ENCODE measurements at regions not wholly inside any gene's neighbourhood (a gene's known extent, or its start where the extent isn't known, plus 50 kb on each side); places are given as distances from the start of the nearest gene placed in this dataset.
"Not testable (repeated sequence)": the region's sequence is repeated elsewhere in the genome, so short reads cannot be mapped to it uniquely, and the experiment has no call there.

DNA sequence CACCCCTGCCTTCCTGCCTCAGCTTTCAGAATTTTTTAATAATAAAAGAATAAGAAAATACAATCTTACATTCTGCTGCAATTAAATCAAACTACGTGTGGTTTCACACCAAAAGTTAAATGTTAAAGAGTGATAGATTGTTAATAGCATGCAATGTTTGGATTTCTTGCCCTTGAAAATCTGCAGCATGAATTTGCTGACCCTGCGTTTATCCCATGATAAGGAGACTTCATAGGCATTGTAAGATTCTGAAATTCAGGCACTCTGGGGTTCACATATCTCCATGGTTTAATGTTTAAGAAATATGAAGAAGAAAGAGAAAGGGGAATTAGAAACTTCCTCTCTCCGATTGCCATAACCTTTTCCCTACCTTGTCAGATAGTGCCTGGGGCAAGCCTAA is 1616.2 kb upstream of the B3GALT2 start:
- Histone ChIP-seq H3K9me3 (ENCODE audit: low read length) (no peaks in the 10 kb centered on the region), H3K4me1 (ENCODE audit: insufficient read depth, low read length) (no peaks in the 10 kb centered on the region)

DNA sequence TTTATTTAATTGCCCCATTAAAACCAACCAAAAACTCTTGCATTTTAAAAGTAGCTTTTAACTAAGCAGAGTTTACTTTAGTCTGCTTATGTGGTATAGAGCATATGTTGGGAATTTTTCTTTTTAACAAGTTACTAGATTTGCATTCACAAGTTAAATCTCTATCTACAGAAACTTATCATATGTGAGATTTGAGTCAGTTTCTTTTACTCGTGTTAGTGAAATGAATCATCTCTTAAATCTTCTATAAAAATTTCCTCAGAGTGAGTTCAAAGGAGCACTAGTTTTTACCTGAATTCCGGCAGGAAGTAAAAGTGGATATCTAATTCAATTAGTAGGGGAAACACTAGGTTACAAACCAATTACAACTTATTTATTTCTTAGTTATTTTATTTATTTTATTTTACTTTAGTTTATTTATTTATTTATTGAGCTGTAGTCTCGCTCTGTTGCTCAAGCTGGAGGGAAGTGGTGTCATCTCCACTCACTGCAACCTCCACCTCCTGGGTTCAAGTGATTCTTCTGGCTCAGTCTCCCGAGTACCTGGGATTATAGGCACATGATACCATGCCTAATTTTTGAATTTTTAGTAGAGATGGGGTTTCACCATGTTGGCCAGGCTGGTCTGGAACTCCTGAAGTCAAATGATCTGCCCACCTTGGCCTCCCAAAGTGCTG is 1609.6 kb upstream of the B3GALT2 start:
- no peak overlapping the region for H3K4me3 ChIP-seq (ENCODE audit: low read depth in 1 of 2, low read length in 2 of 2)
- no peaks in the 10 kb centered on the region for H3K4me1 ChIP-seq (ENCODE audit: insufficient read depth, low read length)
- no peaks in the 10 kb centered on the region for H3K9me3 ChIP-seq (ENCODE audit: low read length)
- no peak overlapping the region for H3K27ac ChIP-seq (ENCODE audit: low read depth, low read length)
- no peaks in the 10 kb centered on the region for H3K27me3 ChIP-seq (ENCODE audit: control insufficient read depth in 1 of 2, insufficient read depth in 2 of 2, low read length in 2 of 2)
- no peaks in the 10 kb centered on the region for H3K36me3 ChIP-seq (ENCODE audit: insufficient read depth, low read length)
- H3K9ac ChIP-seq (ENCODE audit: low read length), result no peak overlapping the region

More for the DNA sequence above, 1616.2 kb upstream of the B3GALT2 start:
- Histone ChIP-seq H3K36me3 (ENCODE audit: insufficient read depth, low read length) (no peaks in the 10 kb centered on the region), H3K4me3 (ENCODE audit: low read depth in 1 of 2, low read length in 2 of 2) (no peak overlapping the region), H3K27me3 (ENCODE audit: control insufficient read depth in 1 of 2, insufficient read depth in 2 of 2, low read length in 2 of 2) (no peaks in the 10 kb centered on the region), H3K27ac (ENCODE audit: low read depth, low read length) (no peak overlapping the region), H3K9ac (ENCODE audit: low read length) (no peak overlapping the region)

DNA sequence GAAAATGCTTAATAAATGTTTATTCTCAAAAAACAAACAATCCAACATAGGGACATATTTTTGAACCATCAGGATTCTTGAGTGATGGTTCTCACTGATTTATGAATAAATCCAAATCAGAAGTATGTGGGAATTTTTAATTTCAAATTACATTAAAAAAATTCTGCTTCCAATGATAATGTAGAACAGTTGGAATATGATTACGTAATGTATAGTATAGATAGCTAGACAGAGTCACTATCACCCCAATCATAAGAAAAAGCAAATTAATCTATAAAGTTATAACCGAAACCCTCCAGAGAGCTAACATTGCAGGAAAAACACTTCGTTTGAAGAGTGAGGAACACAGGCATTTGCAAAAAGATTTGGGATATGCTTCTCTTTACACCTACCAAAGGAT is 1600.6 kb upstream of the B3GALT2 start:
- Histone ChIP-seq H3K27me3 (ENCODE audit: control insufficient read depth in 1 of 2, insufficient read depth in 2 of 2, low read length in 2 of 2) (no peaks in the 10 kb centered on the region), H3K36me3 (ENCODE audit: insufficient read depth, low read length) (no peaks in the 10 kb centered on the region), H3K9me3 (ENCODE audit: low read length) (no peaks in the 10 kb centered on the region), H3K4me1 (ENCODE audit: insufficient read depth, low read length) (no peaks in the 10 kb centered on the region), H3K27ac (ENCODE audit: low read depth, low read length) (no peak overlapping the region), H3K4me3 (ENCODE audit: low read depth in 1 of 2, low read length in 2 of 2) (no peak overlapping the region), H3K9ac (ENCODE audit: low read length) (no peak overlapping the region)

DNA sequence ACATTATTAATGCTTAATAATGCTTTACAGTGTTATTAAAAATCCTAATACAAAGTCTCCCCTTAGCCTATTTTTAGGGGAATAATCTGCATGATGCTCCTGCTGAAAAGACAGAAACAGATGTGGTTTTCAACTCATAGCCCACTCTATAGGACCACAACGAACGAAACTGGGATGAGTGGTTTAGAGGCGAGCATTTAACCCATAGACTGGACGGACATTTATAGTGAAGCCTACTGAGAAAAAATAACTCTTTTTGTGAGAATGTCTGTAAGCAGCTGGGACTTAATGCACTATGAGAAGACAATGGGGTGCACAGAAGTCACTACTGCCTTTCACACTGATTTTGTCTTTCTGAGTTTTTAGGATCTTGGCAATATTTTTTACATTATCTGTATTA is 1599.6 kb upstream of the B3GALT2 start:
- Histone ChIP-seq H3K9me3 (ENCODE audit: low read length) (no peaks in the 10 kb centered on the region), H3K27me3 (ENCODE audit: control insufficient read depth in 1 of 2, insufficient read depth in 2 of 2, low read length in 2 of 2) (no peaks in the 10 kb centered on the region), H3K4me1 (ENCODE audit: insufficient read depth, low read length) (no peaks in the 10 kb centered on the region), H3K36me3 (ENCODE audit: insufficient read depth, low read length) (no peaks in the 10 kb centered on the region), H3K4me3 (ENCODE audit: low read depth in 1 of 2, low read length in 2 of 2) (no peak overlapping the region), H3K27ac (ENCODE audit: low read depth, low read length) (no peak overlapping the region), H3K9ac (ENCODE audit: low read length) (no peak overlapping the region)

DNA sequence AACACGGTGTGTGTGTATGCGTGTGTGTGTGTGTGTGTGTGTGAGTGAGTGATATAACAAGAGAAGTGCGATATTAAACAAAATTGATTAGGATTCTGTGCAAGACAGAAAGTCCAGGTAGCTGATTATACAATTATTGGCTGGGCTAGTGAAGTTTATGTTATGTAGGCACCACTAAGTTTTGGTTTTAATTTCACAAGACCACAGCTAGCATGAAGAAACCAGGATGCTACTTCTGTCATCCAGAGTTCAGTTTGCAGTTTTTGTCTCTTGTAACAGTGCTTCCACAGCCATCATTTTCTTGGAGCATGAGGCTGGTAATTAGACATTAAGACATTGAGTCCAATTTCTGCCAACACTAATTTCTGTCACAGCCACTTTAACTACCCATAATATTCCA is 1590.2 kb upstream of the B3GALT2 start:
- Histone ChIP-seq H3K27me3 (ENCODE audit: control insufficient read depth in 1 of 2, insufficient read depth in 2 of 2, low read length in 2 of 2) (no peaks in the 10 kb centered on the region), H3K9me3 (ENCODE audit: low read length) (no peaks in the 10 kb centered on the region), H3K4me3 (ENCODE audit: low read depth in 1 of 2, low read length in 2 of 2) (no peak overlapping the region), H3K27ac (ENCODE audit: low read depth, low read length) (no peak overlapping the region), H3K36me3 (ENCODE audit: insufficient read depth, low read length) (no peaks in the 10 kb centered on the region), H3K4me1 (ENCODE audit: insufficient read depth, low read length) (no peaks in the 10 kb centered on the region), H3K9ac (ENCODE audit: low read length) (no peak overlapping the region)

DNA sequence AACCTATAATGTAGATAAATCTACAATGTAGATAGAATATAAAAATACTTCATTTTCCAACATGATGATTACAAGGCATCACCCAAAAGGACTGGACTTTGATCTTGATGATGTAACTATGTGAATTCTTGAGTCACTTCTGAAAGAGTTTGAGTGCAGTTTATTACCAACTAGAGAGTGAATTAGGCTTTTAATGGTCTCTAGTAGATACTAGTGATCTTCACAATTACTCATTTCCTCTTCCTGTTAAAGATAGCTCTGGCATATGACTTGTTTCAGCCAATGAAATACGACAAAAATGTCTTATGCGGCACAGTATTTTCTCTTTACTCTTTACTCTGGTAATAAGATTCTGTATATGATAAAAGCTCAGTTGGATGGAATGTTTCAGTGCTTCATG is 1588.1 kb upstream of the B3GALT2 start:
- Histone ChIP-seq H3K27me3 (ENCODE audit: control insufficient read depth in 1 of 2, insufficient read depth in 2 of 2, low read length in 2 of 2) (no peaks in the 10 kb centered on the region), H3K4me3 (ENCODE audit: low read depth in 1 of 2, low read length in 2 of 2) (no peak overlapping the region), H3K9ac (ENCODE audit: low read length) (no peak overlapping the region), H3K4me1 (ENCODE audit: insufficient read depth, low read length) (no peaks in the 10 kb centered on the region), H3K27ac (ENCODE audit: low read depth, low read length) (no peak overlapping the region), H3K36me3 (ENCODE audit: insufficient read depth, low read length) (no peaks in the 10 kb centered on the region), H3K9me3 (ENCODE audit: low read length) (no peaks in the 10 kb centered on the region)

DNA sequence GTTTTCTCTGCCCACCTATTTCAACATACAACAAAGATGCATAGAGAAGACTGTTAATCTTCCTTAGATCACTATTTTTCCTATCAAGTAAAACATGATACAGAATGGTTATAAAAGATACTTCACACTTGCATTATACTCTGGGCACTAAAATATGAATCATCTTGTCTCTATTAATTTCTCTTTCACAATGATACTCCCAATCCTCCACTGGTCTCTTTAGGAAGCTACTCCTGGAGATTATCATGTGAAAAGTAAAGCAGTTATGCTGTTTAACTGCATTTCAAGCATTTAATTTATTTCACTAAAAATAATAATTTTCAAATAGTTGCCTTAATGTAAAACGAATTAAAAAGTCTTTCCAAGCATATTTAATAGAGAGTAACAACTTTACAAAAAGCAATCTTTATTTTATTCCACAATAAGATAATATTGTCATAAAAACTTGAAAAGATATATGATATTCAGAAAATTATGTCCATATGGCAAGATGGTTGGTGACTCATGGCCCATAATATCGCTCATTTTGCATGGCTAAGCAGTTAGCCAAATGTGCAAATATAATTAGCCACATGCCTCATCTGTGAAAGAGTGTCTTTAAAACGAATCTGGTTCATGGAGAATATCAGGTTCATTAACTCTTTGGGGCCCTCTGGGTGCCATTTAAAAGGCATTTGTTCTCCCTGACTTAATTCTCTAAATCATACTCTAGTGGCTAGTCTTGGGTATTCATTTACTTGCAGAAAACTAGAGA is 1569.0 kb upstream of the B3GALT2 start:
- Histone ChIP-seq H3K27me3 (ENCODE audit: control insufficient read depth in 1 of 2, insufficient read depth in 2 of 2, low read length in 2 of 2) (no peaks in the 10 kb centered on the region), H3K4me1 (ENCODE audit: insufficient read depth, low read length) (no peaks in the 10 kb centered on the region), H3K36me3 (ENCODE audit: insufficient read depth, low read length) (no peaks in the 10 kb centered on the region), H3K27ac (ENCODE audit: low read depth, low read length) (no peak overlapping the region), H3K9ac (ENCODE audit: low read length) (no peak overlapping the region), H3K9me3 (ENCODE audit: low read length) (no peaks in the 10 kb centered on the region), H3K4me3 (ENCODE audit: low read depth in 1 of 2, low read length in 2 of 2) (no peak overlapping the region)

DNA sequence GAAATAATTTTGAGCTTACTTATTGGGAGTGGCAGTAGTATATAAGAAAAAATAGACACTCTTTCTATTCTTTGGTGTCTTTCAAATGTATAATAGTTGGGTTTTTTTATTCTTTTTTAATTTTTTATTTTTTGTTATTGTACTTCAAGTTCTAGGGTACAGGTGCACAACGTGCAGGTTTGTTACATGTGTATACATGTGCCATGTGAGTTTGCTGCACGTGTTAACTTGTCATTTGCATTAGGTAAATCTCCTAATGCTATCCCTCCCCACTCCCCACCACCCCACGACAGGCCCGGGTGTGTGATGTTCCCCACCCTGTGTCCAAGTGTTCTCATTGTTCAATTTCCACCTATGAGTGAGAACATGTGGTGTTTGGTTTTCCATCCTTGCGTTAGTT is 1552.4 kb upstream of the B3GALT2 start:
- H3K4me1 ChIP-seq (ENCODE audit: insufficient read depth, low read length); H3K9ac ChIP-seq (ENCODE audit: low read length); H3K4me3 ChIP-seq (ENCODE audit: low read depth in 1 of 2, low read length in 2 of 2); H3K36me3 ChIP-seq (ENCODE audit: insufficient read depth, low read length); H3K27me3 ChIP-seq (ENCODE audit: control insufficient read depth in 1 of 2, insufficient read depth in 2 of 2, low read length in 2 of 2); H3K27ac ChIP-seq (ENCODE audit: low read depth, low read length); H3K9me3 ChIP-seq (ENCODE audit: low read length): not testable (repeated sequence)

DNA sequence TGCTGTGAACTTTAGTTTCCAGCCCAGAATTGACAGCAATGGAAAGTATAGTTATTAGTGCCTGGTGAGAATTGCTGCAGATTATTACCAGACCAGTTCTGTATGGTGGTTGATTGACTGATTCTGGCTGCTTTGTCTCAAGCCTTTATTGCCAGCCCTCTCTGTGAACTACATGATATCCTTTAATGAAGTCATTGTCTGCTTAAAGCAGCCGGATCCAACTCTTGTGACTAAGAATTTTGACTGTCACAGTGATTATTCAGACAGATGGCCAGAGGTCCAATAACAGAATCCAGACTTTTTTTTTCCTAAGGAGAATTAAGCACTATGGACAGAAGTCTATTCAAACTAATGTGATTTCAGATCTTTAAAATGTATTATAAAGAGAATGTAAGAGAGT is 1548.6 kb upstream of the B3GALT2 start:
- H3K9ac ChIP-seq (ENCODE audit: low read length), result no peak overlapping the region
- H3K9me3 ChIP-seq (ENCODE audit: low read length), result no peaks in the 10 kb centered on the region
- H3K27me3 ChIP-seq (ENCODE audit: control insufficient read depth in 1 of 2, insufficient read depth in 2 of 2, low read length in 2 of 2), result no peaks in the 10 kb centered on the region
- H3K4me1 ChIP-seq (ENCODE audit: insufficient read depth, low read length), result no peaks in the 10 kb centered on the region
- no peak overlapping the region for H3K4me3 ChIP-seq (ENCODE audit: low read depth in 1 of 2, low read length in 2 of 2)
- no peaks in the 10 kb centered on the region for H3K36me3 ChIP-seq (ENCODE audit: insufficient read depth, low read length)
- no peak overlapping the region for H3K27ac ChIP-seq (ENCODE audit: low read depth, low read length)

DNA sequence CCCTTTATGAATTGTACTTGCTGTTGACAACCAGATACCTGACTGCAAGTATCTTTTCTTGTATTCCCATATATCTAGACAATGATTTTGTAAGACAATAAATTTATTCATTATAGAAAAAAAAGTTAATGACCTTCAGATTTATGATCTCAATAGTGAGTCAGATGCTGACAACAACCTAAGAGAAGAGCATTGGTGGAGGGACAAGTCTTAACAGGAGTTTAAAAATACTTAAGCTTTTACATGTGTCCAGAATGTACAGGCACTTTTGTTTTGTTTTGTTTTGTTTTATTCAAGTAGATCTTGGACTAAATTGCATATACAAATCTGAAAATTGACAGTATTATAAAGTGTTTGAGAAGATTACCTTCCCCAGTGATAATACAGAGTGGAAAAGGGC is 1544.6 kb upstream of the B3GALT2 start:
- H3K4me1 ChIP-seq (ENCODE audit: insufficient read depth, low read length), result no peaks in the 10 kb centered on the region
- no peak overlapping the region for H3K27ac ChIP-seq (ENCODE audit: low read depth, low read length)
- H3K27me3 ChIP-seq (ENCODE audit: control insufficient read depth in 1 of 2, insufficient read depth in 2 of 2, low read length in 2 of 2), result no peaks in the 10 kb centered on the region
- no peaks in the 10 kb centered on the region for H3K9me3 ChIP-seq (ENCODE audit: low read length)
- no peaks in the 10 kb centered on the region for H3K36me3 ChIP-seq (ENCODE audit: insufficient read depth, low read length)
- no peak overlapping the region for H3K4me3 ChIP-seq (ENCODE audit: low read depth in 1 of 2, low read length in 2 of 2)
- no peak overlapping the region for H3K9ac ChIP-seq (ENCODE audit: low read length)

DNA sequence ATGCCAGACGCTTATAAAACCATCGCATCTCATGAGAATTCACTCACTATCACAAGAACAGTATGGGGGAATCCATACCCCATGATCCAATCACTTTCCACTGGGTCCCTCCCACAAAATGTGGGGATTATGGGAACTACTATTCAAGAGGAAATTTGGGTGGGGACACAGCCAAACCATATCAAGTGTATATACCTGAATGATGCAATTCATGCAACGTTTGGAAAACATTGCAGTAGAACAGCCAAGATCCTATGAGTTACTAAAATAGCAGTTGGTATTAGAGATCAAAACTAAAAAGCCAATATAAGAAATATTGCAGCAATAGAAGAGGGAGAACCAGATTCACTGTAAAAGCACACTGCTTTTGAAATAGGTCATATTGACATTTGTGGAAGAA is 1543.9 kb upstream of the B3GALT2 start:
- H3K9me3 ChIP-seq (ENCODE audit: low read length), result no peaks in the 10 kb centered on the region
- no peak overlapping the region for H3K4me3 ChIP-seq (ENCODE audit: low read depth in 1 of 2, low read length in 2 of 2)
- no peaks in the 10 kb centered on the region for H3K27me3 ChIP-seq (ENCODE audit: control insufficient read depth in 1 of 2, insufficient read depth in 2 of 2, low read length in 2 of 2)
- no peaks in the 10 kb centered on the region for H3K4me1 ChIP-seq (ENCODE audit: insufficient read depth, low read length)
- H3K27ac ChIP-seq (ENCODE audit: low read depth, low read length), result no peak overlapping the region
- no peak overlapping the region for H3K9ac ChIP-seq (ENCODE audit: low read length)
- no peaks in the 10 kb centered on the region for H3K36me3 ChIP-seq (ENCODE audit: insufficient read depth, low read length)

DNA sequence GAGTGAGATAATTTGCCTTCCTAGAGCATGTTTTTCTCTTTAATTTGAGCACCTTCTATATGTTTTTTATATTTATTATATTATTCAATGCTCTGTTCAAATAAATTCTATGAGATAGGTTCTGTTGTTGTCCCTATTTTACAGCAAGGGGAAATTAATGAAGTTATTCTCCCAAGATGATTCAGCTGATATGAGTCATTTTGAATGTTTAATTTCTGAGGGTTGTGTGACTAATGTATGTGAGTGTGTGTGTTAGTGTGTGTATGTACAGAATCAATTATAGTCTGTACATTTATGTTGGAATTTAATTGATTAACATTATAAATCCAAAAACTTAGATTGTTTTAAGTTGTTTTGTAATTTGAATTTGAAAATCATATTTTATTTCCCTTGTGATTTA is 1536.7 kb upstream of the B3GALT2 start:
- Histone ChIP-seq H3K27me3 (ENCODE audit: control insufficient read depth in 1 of 2, insufficient read depth in 2 of 2, low read length in 2 of 2) (no peaks in the 10 kb centered on the region), H3K27ac (ENCODE audit: low read depth, low read length) (no peak overlapping the region), H3K9ac (ENCODE audit: low read length) (no peak overlapping the region), H3K4me1 (ENCODE audit: insufficient read depth, low read length) (no peaks in the 10 kb centered on the region), H3K9me3 (ENCODE audit: low read length) (peaks cover 4% of the 10 kb centered on the region), H3K36me3 (ENCODE audit: insufficient read depth, low read length) (no peaks in the 10 kb centered on the region), H3K4me3 (ENCODE audit: low read depth in 1 of 2, low read length in 2 of 2) (no peak overlapping the region)

All from muscle layer of colon (tissue), 2 donors.